Posterior vena cava (tissue), 2 donors: ENCODE measurements at regions not wholly inside any gene's neighbourhood (a gene's known extent, or its start where the extent isn't known, plus 50 kb on each side); places are given as distances from the start of the nearest gene placed in this dataset.
"Not testable (repeated sequence)": the region's sequence is repeated elsewhere in the genome, so short reads cannot be mapped to it uniquely, and the experiment has no call there.

Experiments used
- DNase-seq: peaks from one replicate; pipeline ENCODE4 v3.0.0-alpha.2; 2020; ENCODE audit warnings: low spot score
- intact Hi-C, 2 donors: fragments of 100-400 bp; cut with DNase I; formaldehyde crosslinking; loops; one replicate each; pipeline versions ENCODE4 v1.14.1 to v1.14.2; 2022 to 2023
- donor health status: DM: yes; HTN: yes; CAD: no.
- donor health status: DM: yes; HTN: yes; CAD: no.

DNA sequence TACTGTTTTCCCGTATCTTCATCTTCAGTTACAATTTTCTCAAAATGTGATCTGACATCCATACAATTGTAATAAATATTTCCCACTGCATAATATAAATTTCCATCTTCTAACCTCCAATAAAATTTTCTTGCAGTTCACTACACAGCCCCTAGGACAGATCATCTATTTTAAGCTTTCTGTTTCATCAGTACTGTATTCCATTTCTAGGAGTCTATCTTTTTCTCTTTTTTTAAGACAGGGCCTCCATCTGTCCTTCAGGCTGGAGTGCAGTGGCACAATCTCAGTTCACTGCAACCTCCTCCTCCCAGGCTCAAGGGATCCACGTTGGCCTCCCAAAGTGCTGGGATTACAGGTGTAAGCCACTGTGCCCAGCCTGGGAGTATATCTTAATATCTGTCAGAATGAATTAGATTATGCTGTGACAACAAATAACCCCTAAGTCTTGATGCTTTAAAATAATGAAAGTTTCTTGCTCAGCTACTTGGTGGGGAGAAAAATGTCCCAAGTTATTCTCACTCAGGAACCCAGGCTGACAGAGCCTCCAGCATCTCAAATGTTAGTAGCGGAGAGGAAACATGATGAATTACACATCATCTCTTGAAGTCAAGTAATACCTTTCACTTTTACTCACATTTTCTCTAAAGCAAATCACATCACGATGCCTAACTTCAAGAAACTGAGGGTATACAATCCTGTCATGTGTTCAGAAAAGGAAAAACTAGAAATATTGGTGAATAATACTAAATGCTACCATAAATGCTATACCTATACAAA, 92.2 kb downstream of the BUD13 start:
- intact Hi-C loops: loop anchor here in 1 of 2 donors (1.0 kb wide), 1 partner anchor 21 kb away; no protein-coding TSS in a partner anchor
- DNase-seq: no peak

DNA sequence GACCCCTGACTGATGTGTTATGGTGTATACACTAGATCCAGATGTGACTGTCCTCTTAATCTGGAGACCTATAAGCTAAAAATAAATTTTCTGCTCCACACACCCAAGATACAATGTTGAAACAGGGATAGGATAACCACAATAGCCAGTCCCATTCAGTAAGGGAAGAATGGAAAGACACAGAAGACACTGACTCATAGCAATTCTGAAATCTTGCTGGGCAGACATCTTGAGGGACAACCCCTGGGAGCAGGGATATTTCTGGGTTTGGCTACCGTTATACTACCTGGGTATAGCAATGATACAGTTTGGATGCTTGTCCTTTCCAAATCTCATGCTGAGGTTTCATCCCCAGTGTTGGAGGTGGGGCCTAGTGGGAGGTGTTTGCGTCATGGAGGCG, 93.9 kb downstream of the BUD13 start:
- intact Hi-C loops: no loop called here
- no peak for DNase-seq

GRCh38 chr11:116667318-116667717, 105.5 kb downstream of the BUD13 start:
- intact Hi-C loops, DNase-seq: not testable (repeated sequence)

- intact Hi-C loops: not testable (repeated sequence)
- DNase-seq: peak; percentile 70
These were observed 106.0 kb downstream of the BUD13 start for GRCh38 chr11:116666673-116667249.

DNA sequence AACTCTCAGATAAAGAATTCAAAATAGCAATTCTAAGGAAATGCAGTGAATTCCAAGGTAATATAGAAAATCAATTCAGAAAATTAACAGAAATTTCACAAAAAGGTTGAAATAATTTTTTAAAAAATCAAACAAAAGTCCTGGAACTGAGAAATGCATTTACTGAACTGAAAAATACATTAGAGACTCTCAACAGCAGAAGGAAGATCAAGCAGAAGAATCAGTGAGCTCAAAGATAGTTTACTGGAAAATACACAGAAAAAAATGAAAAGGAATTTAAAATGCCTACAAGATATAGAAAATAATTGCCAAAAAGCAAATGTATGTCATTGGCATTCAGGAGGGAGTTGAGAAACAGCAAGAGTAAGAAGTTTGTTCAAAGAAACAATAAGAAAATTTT, 107.3 kb downstream of the BUD13 start:
- intact Hi-C loops: no loop called here

GRCh38 chr11:116661056-116661455, 111.7 kb downstream of the BUD13 start:
- DNase-seq: no peak
- intact Hi-C loops: no loop called here

More for the DNA sequence above, 107.3 kb downstream of the BUD13 start:
- DNase-seq: no peak

DNA sequence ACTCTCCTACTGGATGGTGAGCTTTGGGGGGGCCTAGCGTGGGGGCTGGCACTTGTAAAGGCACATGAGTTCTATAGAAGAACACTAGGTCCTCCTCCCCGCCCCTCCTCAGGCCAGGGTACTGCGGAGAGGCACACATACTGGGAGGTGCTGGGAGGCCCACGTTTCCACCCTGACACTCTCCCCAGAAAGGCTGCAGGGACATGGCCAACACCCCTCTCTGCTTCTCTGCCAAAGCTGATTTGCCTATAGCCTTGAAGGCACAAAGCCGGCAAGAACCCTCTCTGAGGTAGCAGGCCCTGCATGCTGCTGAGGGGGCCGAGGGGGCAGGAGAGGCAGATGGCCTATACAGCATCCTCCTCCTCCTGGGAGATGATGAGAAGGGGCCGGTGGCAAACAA, 112.8 kb downstream of the BUD13 start:
- intact Hi-C loops: no loop called here
- DNase-seq: peak; percentile 41

DNA sequence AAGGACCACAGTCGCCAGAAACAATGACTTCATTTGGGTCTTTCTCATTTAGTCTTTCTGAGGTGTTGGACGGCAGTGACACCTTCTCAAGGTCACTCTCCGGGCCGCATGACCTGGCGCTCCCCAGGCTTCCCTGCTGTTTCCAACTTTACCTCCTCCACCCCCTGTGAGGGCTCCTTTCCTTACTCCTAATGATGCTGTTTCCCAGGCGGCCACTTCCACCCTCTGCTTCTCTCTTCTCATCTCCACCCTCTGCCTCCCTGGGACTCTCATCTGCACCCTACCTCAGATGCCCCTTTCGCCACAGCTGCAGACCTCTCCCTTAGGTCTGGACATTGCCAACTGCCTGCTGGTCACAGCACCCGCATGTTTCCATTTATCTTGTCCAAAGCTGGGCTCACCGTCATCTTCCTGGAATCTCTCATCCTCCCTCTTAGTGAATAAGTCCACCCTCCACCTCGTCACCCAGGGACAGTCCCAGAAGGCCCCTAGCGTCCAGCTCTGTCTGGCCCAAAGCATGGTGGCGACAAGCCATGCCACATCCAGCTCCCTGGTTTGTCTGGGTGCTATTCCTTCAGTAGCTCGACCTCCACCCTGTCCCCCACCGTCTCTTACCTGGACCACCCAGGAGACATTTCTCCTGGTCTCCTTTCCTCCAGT, 113.8 kb downstream of the BUD13 start:
- DNase-seq: peak; percentile 62
- intact Hi-C loops: loop anchor here in 1 of 2 donors (1.0 kb wide), 1 partner anchor 21 kb away; no protein-coding TSS in a partner anchor

GRCh38 chr11:116657842-116658825, 114.7 kb downstream of the BUD13 start:
- DNase-seq: peak; percentile 19
- intact Hi-C loops: no loop called here

- DNase-seq: peak; percentile 17
- intact Hi-C loops: no loop called here
These were observed 116.8 kb downstream of the BUD13 start for GRCh38 chr11:116656011-116656410.

- intact Hi-C loops: no loop called here
- DNase-seq: no peak
These were observed 118.3 kb downstream of the BUD13 start for GRCh38 chr11:116654526-116654925.

DNA sequence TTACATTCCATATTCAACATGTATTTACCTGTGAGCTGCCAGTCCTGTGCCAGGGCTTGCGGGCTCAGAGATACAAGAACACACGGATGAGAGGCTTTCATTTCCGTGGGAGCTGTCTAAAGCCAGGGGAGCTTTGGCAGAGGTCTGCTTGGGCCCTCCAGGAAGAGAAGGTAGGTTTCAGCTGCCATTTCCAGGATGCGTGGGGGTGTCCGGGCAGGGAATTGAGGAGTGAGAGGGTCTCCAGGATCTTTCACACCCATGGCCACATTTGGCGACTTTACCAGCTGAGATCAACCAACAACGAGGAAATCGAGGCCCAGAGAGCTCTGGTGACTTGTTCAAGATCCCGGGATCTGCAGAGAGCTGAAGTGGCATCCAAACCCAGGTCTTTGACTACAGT, 119.6 kb downstream of the BUD13 start:
- intact Hi-C loops: no loop called here
- DNase-seq: no peak

- DNase-seq: no peak
- intact Hi-C loops: no loop called here
These were observed 121.0 kb downstream of the BUD13 start for GRCh38 chr11:116651737-116652237.

DNA sequence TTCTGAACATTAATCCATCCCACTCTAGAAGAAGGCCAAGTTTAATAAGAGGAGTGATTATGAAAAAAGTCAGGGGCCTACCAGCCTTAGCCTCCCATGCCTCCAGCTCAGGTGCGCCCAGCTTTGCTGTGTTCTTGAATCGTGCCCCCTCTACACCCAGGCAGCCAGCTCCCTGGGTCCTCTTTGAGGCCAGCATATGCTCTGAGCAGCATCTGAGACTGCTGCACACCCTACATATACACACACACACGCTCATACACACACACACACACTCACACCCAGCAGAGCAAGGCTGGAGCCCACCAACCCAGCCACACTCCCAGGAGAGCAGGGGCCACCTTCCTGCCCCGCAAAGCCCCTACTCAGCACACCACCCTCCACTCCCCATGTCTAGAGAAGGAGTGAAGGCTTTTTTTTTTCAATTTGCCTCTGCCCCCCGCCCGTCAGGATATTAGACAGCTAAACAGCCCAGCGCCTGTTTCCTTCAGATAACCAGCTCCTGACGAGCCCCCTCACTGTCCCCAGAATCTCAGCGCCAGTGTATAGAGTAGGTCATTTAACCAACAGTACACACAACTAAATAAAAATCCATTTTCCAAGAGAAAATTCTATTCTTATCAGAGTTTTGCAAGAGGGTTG, 121.6 kb downstream of the BUD13 start:
- intact Hi-C loops: no loop called here
- DNase-seq: no peak

DNA sequence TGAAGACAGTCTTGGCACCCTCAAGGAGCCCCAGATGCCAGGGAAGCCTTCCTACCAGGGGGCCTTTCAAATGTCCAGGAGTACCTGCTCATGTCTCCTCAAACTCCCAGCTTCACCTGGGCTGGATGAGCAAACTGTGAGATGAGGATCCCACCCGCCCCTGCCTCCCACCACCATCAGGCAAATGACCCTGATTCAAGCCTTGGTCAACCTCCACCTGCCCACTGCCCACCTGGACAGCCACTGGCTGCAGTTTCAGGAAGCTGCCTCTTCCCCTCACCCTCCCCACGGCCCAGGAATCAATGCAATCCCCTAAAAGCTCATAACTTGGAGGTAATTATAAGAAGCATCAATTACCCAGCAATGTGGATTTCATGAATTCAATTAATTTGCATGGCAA, 122.7 kb downstream of the BUD13 start:
- no peak for DNase-seq
- intact Hi-C loops: no loop called here

GRCh38 chr11:116649268-116649667, 123.5 kb downstream of the BUD13 start:
- DNase-seq: no peak
- intact Hi-C loops: no loop called here

DNA sequence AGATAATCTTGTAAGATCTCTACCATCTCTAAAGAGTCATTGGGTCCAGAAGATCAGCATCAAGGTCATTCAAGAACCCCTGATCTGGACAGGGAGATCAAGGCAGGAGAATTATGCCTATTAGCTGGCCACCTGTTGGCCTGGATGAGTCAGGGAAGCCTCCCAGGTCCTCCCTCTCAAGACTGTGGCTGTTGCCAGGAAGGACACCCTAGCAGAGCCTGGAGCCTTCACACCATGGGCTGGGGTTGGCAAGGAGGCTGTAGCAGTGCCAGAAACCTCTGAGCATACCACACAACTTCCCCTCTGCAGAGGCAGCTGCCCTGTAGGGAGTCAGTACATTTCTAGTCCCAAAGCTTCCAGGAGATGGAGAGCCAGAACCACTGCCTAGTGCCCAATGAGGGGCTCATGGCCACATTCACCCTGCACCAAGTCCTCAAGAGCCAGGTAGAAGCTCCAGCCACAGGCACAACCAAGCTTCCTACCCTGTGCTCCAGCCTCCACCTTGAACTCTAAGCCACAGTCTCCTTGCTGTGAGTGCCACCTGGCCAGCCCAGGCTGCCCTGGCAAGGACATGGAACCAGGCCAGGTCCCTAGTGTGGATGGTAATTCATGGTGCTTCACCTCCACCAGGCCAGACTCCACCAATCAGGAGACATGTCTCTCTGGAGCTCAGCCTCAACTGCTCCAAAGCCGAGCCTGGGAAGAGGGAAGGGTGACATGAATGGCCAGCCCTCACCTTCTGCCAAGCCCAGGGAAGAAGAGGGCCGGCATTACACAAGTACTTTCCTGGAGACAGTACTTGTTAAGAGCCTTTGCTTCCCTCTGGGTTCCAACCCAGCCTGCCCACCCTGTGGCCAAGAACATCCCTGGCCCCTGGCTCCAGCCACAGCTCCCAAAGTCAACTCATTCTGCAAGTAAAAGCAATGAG, 124.3 kb downstream of the BUD13 start:
- intact Hi-C loops: no loop called here
- DNase-seq: no peak
